ENCODE measurements at regions not wholly inside any gene's neighbourhood (a gene's known extent, or its start where the extent isn't known, plus 50 kb on each side); places are given as distances from the start of the nearest gene placed in this dataset.

GRCh38 chr3:105157766-105158085, 209.0 kb upstream of the ALCAM start:
- Histone ChIP-seq H3K4me1 (ENCODE audit: low read length) (peaks cover 13% of the 10 kb centered on the region), H4K20me1 (ENCODE audit: insufficient read depth, low read length) (no peaks in the 10 kb centered on the region), H2AFZ (ENCODE audit: low read length) (no peak overlapping the region), H3K79me2 (ENCODE audit: low read length) (no peaks in the 10 kb centered on the region), H3F3A (ENCODE audit: insufficient read depth, low read length) (no peaks in the 10 kb centered on the region), H3K4me3 (ENCODE audit: low read length) (no peak overlapping the region), H3K4me2 (ENCODE audit: low read depth, low read length) (no peak overlapping the region), H3K27ac (ENCODE audit: low read length) (no peak overlapping the region), H3K9ac (ENCODE audit: low read length) (no peak overlapping the region), H3K27me3 (replicated peaks; ENCODE audit: insufficient read depth, low read length) (no peaks in the 10 kb centered on the region), H3K9me2 (replicated peaks; ENCODE audit: insufficient read depth, low read length) (no peaks in the 10 kb centered on the region), H3K9me3 (replicated peaks; ENCODE audit: insufficient read depth, low read length) (no peaks in the 10 kb centered on the region), H3K36me3 (replicated peaks; ENCODE audit: insufficient read depth, low read length) (no peaks in the 10 kb centered on the region)
- TF ChIP-seq EZH2phosphoT487 (IDR thresholded peaks at IDR 0.05; ENCODE audit: low read length) (no peak), CTCF (IDR thresholded peaks at IDR 0.05; ENCODE audit: low read length) (no peak), EZH2 (optimal IDR thresholded peaks at IDR 0.05; ENCODE audit: low read depth, low read length) (no peak)
- DNase-seq = no peak

DNA sequence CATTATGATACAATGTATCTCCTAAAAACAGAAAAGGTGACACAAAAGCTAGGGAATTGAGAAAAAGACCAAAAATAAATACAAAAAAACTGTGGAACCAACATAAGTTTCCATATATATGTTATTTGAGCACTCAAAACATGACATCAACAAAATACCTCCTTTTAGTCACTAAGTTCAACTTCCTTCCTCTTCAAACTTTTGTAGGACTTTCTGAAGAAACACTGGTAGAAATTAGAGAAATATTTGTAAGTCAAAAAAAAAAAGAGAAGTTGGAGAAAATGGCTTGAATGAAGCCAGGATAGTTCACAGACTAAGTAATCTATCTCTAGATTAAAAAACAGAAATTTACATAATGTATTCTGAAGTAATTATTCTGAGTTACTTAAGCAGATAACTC, 208.4 kb upstream of the ALCAM start:
- no peak for DNase-seq
- Histone ChIP-seq H3K4me3 (ENCODE audit: low read length) (no peak overlapping the region), H3K27ac (ENCODE audit: low read length) (no peak overlapping the region), H3F3A (ENCODE audit: insufficient read depth, low read length) (no peaks in the 10 kb centered on the region), H3K9me3 (replicated peaks; ENCODE audit: insufficient read depth, low read length) (no peaks in the 10 kb centered on the region), H3K27me3 (replicated peaks; ENCODE audit: insufficient read depth, low read length) (no peaks in the 10 kb centered on the region), H2AFZ (ENCODE audit: low read length) (no peak overlapping the region), H3K9ac (ENCODE audit: low read length) (no peak overlapping the region), H3K4me2 (ENCODE audit: low read depth, low read length) (no peak overlapping the region), H3K9me2 (replicated peaks; ENCODE audit: insufficient read depth, low read length) (no peaks in the 10 kb centered on the region), H3K4me1 (ENCODE audit: low read length) (peaks cover 17% of the 10 kb centered on the region), H4K20me1 (ENCODE audit: insufficient read depth, low read length) (no peaks in the 10 kb centered on the region), H3K36me3 (replicated peaks; ENCODE audit: insufficient read depth, low read length) (no peaks in the 10 kb centered on the region), H3K79me2 (ENCODE audit: low read length) (no peaks in the 10 kb centered on the region)
- TF ChIP-seq CTCF (IDR thresholded peaks at IDR 0.05; ENCODE audit: low read length) (no peak), EZH2phosphoT487 (IDR thresholded peaks at IDR 0.05; ENCODE audit: low read length) (no peak), EZH2 (optimal IDR thresholded peaks at IDR 0.05; ENCODE audit: low read depth, low read length) (no peak)

DNA sequence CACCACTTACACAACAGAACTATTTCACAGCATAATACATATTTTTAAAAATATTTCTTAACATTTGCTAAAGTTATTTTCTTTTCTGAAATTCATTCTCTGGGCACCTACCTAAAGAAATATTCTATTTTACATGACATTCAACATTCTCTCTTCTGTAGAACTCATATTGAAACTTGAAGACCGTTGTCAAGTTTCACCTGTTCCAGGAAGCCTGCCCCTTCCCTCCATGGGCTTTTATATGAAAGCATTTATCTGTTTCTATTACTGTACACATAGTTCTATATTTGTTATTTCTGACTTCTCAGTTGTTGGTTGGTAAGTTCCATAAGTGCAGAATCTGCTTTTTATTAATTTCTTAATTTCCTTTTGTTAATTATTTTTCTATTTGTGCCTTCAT, 204.3 kb upstream of the ALCAM start:
- H3K27ac ChIP-seq (ENCODE audit: low read length) = no peak overlapping the region
- peak overlapping the region; percentile 30; the same call in 1 of the 2 replicates for H3K4me2 ChIP-seq (ENCODE audit: low read depth, low read length)
- H3K9me3 ChIP-seq (replicated peaks; ENCODE audit: insufficient read depth, low read length) = no peaks in the 10 kb centered on the region
- no peaks in the 10 kb centered on the region for H3K9me2 ChIP-seq (replicated peaks; ENCODE audit: insufficient read depth, low read length)
- TF ChIP-seq CTCF (IDR thresholded peaks at IDR 0.05; ENCODE audit: low read length) = no peak
- TF ChIP-seq EZH2 (optimal IDR thresholded peaks at IDR 0.05; ENCODE audit: low read depth, low read length) = no peak
- no peak for TF ChIP-seq EZH2phosphoT487 (IDR thresholded peaks at IDR 0.05; ENCODE audit: low read length)
- H3K36me3 ChIP-seq (replicated peaks; ENCODE audit: insufficient read depth, low read length) = no peaks in the 10 kb centered on the region
- no peaks in the 10 kb centered on the region for H3K79me2 ChIP-seq (ENCODE audit: low read length)
- DNase-seq = peak; percentile 56
- H3K4me1 ChIP-seq (ENCODE audit: low read length) = peaks cover 17% of the 10 kb centered on the region
- H4K20me1 ChIP-seq (ENCODE audit: insufficient read depth, low read length) = no peaks in the 10 kb centered on the region
- no peak overlapping the region for H3K4me3 ChIP-seq (ENCODE audit: low read length)
- H3K27me3 ChIP-seq (replicated peaks; ENCODE audit: insufficient read depth, low read length) = no peaks in the 10 kb centered on the region
- no peaks in the 10 kb centered on the region for H3F3A ChIP-seq (ENCODE audit: insufficient read depth, low read length)
- H2AFZ ChIP-seq (ENCODE audit: low read length) = no peak overlapping the region
- no peak overlapping the region for H3K9ac ChIP-seq (ENCODE audit: low read length)

Measured in MM.1S (cell line).